ENCODE measurements at regions not wholly inside any gene's neighbourhood (a gene's known extent, or its start where the extent isn't known, plus 50 kb on each side); places are given as distances from the start of the nearest gene placed in this dataset.

GRCh38 chr6:130574146-130574545 is 208.3 kb downstream of the TMEM200A start:
- TF ChIP-seq CTCF (conservative IDR thresholded peaks at IDR 0.05) = no peak
- TF ChIP-seq EZH2 (IDR thresholded peaks at IDR 0.05; ENCODE audit: low read depth) = no peak

All from PC-9 (cell line).